ENCODE measurements at regions not wholly inside any gene's neighbourhood (a gene's known extent, or its start where the extent isn't known, plus 50 kb on each side); places are given as distances from the start of the nearest gene placed in this dataset.

- no peak for TF ChIP-seq EZH2 (IDR thresholded peaks at IDR 0.05; ENCODE audit: borderline replicate concordance, control insufficient read depth, low read depth, low read length)
- no peak for TF ChIP-seq POLR2A (IDR thresholded peaks at IDR 0.05; ENCODE audit: low read depth, low read length)
- no peak for TF ChIP-seq REST (IDR thresholded peaks at IDR 0.05; ENCODE audit: low read depth, low read length)
- no peak for TF ChIP-seq POLR2AphosphoS5 (IDR thresholded peaks at IDR 0.05; ENCODE audit: low read length)
- no peak for TF ChIP-seq FOXM1 (IDR thresholded peaks at IDR 0.05; ENCODE audit: low read depth, low read length)
- no peak for TF ChIP-seq PBX3 (IDR thresholded peaks at IDR 0.05; ENCODE audit: insufficient replicate concordance, low read depth, low read length)
- TF ChIP-seq ELK1 (IDR thresholded peaks at IDR 0.05; ENCODE audit: low read depth, low read length), result no peak
- no peak for TF ChIP-seq EP300 (IDR thresholded peaks at IDR 0.05; ENCODE audit: borderline replicate concordance in 1 of 2, control insufficient read depth in 1 of 2, low read depth in 2 of 2, low read length in 2 of 2)
- no peak for TF ChIP-seq CBX3 (IDR thresholded peaks at IDR 0.05; ENCODE audit: borderline replicate concordance, low read depth)
- TF ChIP-seq RCOR1 (conservative IDR thresholded peaks at IDR 0.05; ENCODE audit: low read depth, low read length), result no peak
Measured at GRCh38 chr18:22607284-22607635, 189.5 kb upstream of the CTAGE1 start.

Measured in GM12878 (cell line).